GM12878 (cell line): ENCODE measurements at regions not wholly inside any gene's neighbourhood (a gene's known extent, or its start where the extent isn't known, plus 50 kb on each side); places are given as distances from the start of the nearest gene placed in this dataset.

Experiments used
- ATAC-seq: fragments of 200-7000 bp; cut with Tn5 transposase; 3 replicates; pipeline ENCODE4 v1.9.1; 2020; ENCODE audit warnings: mild to moderate bottlenecking, moderate library complexity
- BruUV-seq: library from RNA; stranded (reverse); fragments of 400-500 nt; replicated peaks from 2 replicates; lab custom pipeline; 2021; lab: Mats Ljungman, UMichigan
- CTCF ChIA-PET: fragments of 300-600 bp; sonication (Branson Sonifier 250); formaldehyde crosslinking; extraction: SDS; loops from one replicate; lab custom pipeline; 2021; ENCODE audit warnings: inconsistent platforms; lab: Yijun Ruan, JAX
- POLR2A ChIA-PET: fragments of 350-600 bp; formaldehyde crosslinking; extraction: SDS; loops from one replicate; lab custom pipeline; 2021; ENCODE audit warnings: inconsistent platforms; lab: Charles Lee
- RAD21 ChIA-PET: fragments of 300-600 bp; sonication (Branson Sonifier 250); formaldehyde crosslinking; loops from one replicate; lab custom pipeline; 2023; ENCODE audit warnings: antibody characterized with exemption; ENCODE audit not compliant: unreplicated experiment; lab: Charles Lee
- SMC1A ChIA-PET: fragments of 300-600 bp; sonication (Branson Sonifier 250); formaldehyde crosslinking; loops from one replicate; lab custom pipeline; 2023; ENCODE audit not compliant: unreplicated experiment, uncharacterized antibody; lab: Charles Lee
- DNase-seq: peaks from one replicate; pipeline ENCODE4 v3.0.0-alpha.2; 2011; ENCODE audit warnings: low read depth, low spot score
- FAIRE-seq: peaks from 3 replicates; lab custom pipeline; 2011; peaks lifted over from hg19 to GRCh38; lab: Jason Lieb, UNC
- H2AFZ ChIP-seq: 2 replicates; pipeline ENCODE4 v1.6.0; 2011; ENCODE audit warnings: low read depth, low read length, control low read depth; ENCODE audit not compliant: control insufficient read depth
- H3K27ac ChIP-seq: 2 replicates; pipeline ENCODE4 v1.5.1; 2011; ENCODE audit warnings: control low read depth; ENCODE audit not compliant: control insufficient read depth, insufficient read depth
- H3K27me3 ChIP-seq, 2 experiments: replicated peaks in 1 of 2; 2 replicates each; pipeline versions ENCODE4 v1.6.0 to v1.6.1; 2011; ENCODE audit warnings: low read length in 1 of 2; ENCODE audit not compliant: control insufficient read depth in 2 of 2, insufficient read depth in 2 of 2
- H3K36me3 ChIP-seq, 2 experiments: 2 replicates each; pipeline ENCODE4 v1.5.1; 2011; ENCODE audit warnings: low read length in 1 of 2; ENCODE audit not compliant: control insufficient read depth in 2 of 2, insufficient read depth in 2 of 2
- H3K4me1 ChIP-seq: 2 replicates; pipeline ENCODE4 v1.6.1; 2011; ENCODE audit warnings: mild to moderate bottlenecking, low read length, moderate library complexity, mixed read lengths; ENCODE audit not compliant: control insufficient read depth, insufficient read depth
- H3K4me2 ChIP-seq: 2 replicates; pipeline ENCODE4 v1.6.0; 2011; ENCODE audit warnings: control low read depth; ENCODE audit not compliant: control insufficient read depth, insufficient read depth
- H3K4me3 ChIP-seq: fragments of 200-600 bp; sonication (generic); 2 replicates; pipeline ENCODE4 v1.5.1; 2016
- H3K79me2 ChIP-seq: 2 replicates; pipeline ENCODE4 v1.6.0; 2011; ENCODE audit warnings: low read length; ENCODE audit not compliant: control insufficient read depth, insufficient read depth
- H3K9ac ChIP-seq: 2 replicates; pipeline ENCODE4 v1.8.0; 2011; ENCODE audit warnings: low read length, control low read depth, mixed read lengths; ENCODE audit not compliant: control insufficient read depth, insufficient read depth
- H3K9me3 ChIP-seq: replicated peaks from 3 replicates; pipeline ENCODE4 v1.5.1; 2011; ENCODE audit warnings: mild to moderate bottlenecking, low read length; ENCODE audit not compliant: control insufficient read depth, insufficient read depth
- H4K20me1 ChIP-seq: 2 replicates; pipeline ENCODE4 v1.6.0; 2011; ENCODE audit not compliant: control insufficient read depth, insufficient read depth
- FOXM1 ChIP-seq: IDR thresholded peaks from 2 replicates; pipeline ENCODE4 v1.6.1; 2012; ENCODE audit warnings: low read depth, mild to moderate bottlenecking, inconsistent platforms, low read length, moderate library complexity
- GABPA ChIP-seq: IDR thresholded peaks from 2 replicates; pipeline ENCODE4 v1.6.1; 2014; ENCODE audit warnings: antibody characterized with exemption, low read depth, mild to moderate bottlenecking, inconsistent platforms
- KDM1A ChIP-seq: fragments of 200-600 bp; sonication (generic); IDR thresholded peaks from 2 replicates; pipeline ENCODE4 v1.6.1; 2016; ENCODE audit warnings: borderline replicate concordance
- NFIC ChIP-seq: IDR thresholded peaks from 2 replicates; pipeline ENCODE4 v1.6.1; 2012; ENCODE audit warnings: low read depth, mild to moderate bottlenecking, inconsistent platforms, low read length, moderate library complexity
- NR2F1 ChIP-seq: fragments of 450-650 bp; conservative IDR thresholded peaks from 2 replicates; pipeline ENCODE4 v1.6.1; 2017; ENCODE audit warnings: mild to moderate bottlenecking
- POLR2AphosphoS2 ChIP-seq: IDR thresholded peaks from 2 replicates; pipeline ENCODE4 v1.6.1; 2011; ENCODE audit warnings: low read depth, mild to moderate bottlenecking, low read length, improper control_type of control experiment, moderate library complexity
- RB1 ChIP-seq: fragments of 450-650 bp; formaldehyde crosslinking; IDR thresholded peaks from 2 replicates; pipeline ENCODE4 v1.6.1; 2017; ENCODE audit warnings: mild to moderate bottlenecking, borderline replicate concordance
- STAT3 ChIP-seq: IDR thresholded peaks from 2 replicates; pipeline ENCODE4 v1.6.1; 2011; ENCODE audit warnings: low read depth, low read length, improper control_type of control experiment
- YY1 ChIP-seq: IDR thresholded peaks from 2 replicates; pipeline ENCODE4 v1.6.1; 2011; ENCODE audit warnings: low read depth, mild to moderate bottlenecking, low read length
- ZNF217 ChIP-seq: fragments of 450-650 bp; IDR thresholded peaks from 2 replicates; pipeline ENCODE4 v1.6.1; 2017; ENCODE audit warnings: antibody characterized with exemption, mild to moderate bottlenecking
- ZNF274 ChIP-seq: IDR thresholded peaks from one replicate; pipeline ENCODE4 v1.8.0; 2011; ENCODE audit not compliant: insufficient read length, insufficient read depth
- ZNF622 ChIP-seq: fragments of 450-650 bp; IDR thresholded peaks from 2 replicates; pipeline ENCODE4 v1.6.1; 2017; ENCODE audit warnings: mild to moderate bottlenecking, inconsistent platforms
- ZZZ3 ChIP-seq: IDR thresholded peaks from 2 replicates; pipeline ENCODE4 v1.6.1; 2011; ENCODE audit warnings: low read depth; ENCODE audit not compliant: control insufficient read depth, insufficient read length
- WGBS: methylation state at CpG from one replicate; pipeline ENCODE4 v1.1.6; 2016; ENCODE audit warnings: low lambda C conversion rate; ENCODE audit not compliant: insufficient replicate concordance, insufficient coverage; ENCODE audit errors: missing lambda C conversion rate; 5-methylcytosine and 5-hydroxymethylcytosine counted together
- in situ Hi-C: fragments of 300-500 bp; cut with MboI; formaldehyde crosslinking; loops from 9 replicates; pipeline ENCODE4 v1.14.3; 2018; ENCODE audit warnings: mixed read lengths
- intact Hi-C: fragments of 100-400 bp; cut with micrococcal nuclease; formaldehyde crosslinking; loops from one replicate; pipeline ENCODE4 v1.14.2; 2022; ENCODE audit not compliant: unreplicated experiment
- TF ChIP-seq, protein P1 (sequence below): IDR thresholded peaks from 2 replicates; pipeline ENCODE4 v1.6.1; 2012; ENCODE audit warnings: low read depth, low read length, improper control_type of control experiment
- TF ChIP-seq, protein P2 (sequence below): fragments of 450-650 bp; IDR thresholded peaks from 2 replicates; pipeline ENCODE4 v1.6.1; 2018; ENCODE audit warnings: borderline replicate concordance, mild to moderate bottlenecking; ENCODE audit not compliant: partially characterized antibody
- TF ChIP-seq, protein P3 (sequence below): fragments of 450-650 bp; IDR thresholded peaks from 2 replicates; pipeline ENCODE4 v1.6.1; 2017; ENCODE audit warnings: mild to moderate bottlenecking, low read depth, inconsistent platforms; ENCODE audit not compliant: poor library complexity, severe bottlenecking
- TF ChIP-seq, protein P4 (sequence below): fragments of 450-650 bp; IDR thresholded peaks from 2 replicates; pipeline ENCODE4 v1.6.1; 2018; ENCODE audit warnings: mild to moderate bottlenecking, low read depth, moderate library complexity; ENCODE audit not compliant: partially characterized antibody

DNA sequence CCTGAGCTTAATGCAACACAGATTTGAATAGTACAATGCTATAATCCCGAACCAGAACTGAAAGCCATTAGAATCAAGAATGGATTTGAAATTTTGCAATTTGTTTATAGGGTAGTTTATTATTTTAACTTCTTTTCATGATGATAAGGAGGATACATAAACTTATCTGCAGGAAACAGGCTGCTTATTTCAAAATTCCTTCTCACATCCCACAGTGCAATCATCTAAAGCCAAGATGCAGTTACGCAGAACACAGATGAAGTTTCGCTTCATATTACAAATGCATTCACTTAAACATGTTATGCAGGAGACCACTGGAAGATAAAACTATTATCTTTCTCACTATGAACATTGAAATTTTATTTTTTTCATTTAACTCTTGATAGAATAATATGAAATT is 1019.6 kb downstream of the PLA2G4A start:
- 32% methylated on average over 3 of the region's 3 CpGs for WGBS
- FAIRE-seq (no peak), ATAC-seq (no peak), DNase-seq (no peak)
- H2AFZ ChIP-seq, result no peak overlapping the region
- ChIA-PET RAD21 (no interaction called here), POLR2A (no interaction called here), CTCF (no interaction called here), SMC1A (no interaction called here)
- intact Hi-C loops (no loop called here), in situ Hi-C loops (no loop called here)
- no peak overlapping the region for H3K4me3 ChIP-seq
- H3K9me3 ChIP-seq, result no peaks in the 10 kb centered on the region
- H3K4me2 ChIP-seq, result no peak overlapping the region
- no peaks in the 10 kb centered on the region for H3K36me3 ChIP-seq
- no peaks in the 10 kb centered on the region for H3K27me3 ChIP-seq
- no peak overlapping the region for H3K27ac ChIP-seq
- no TSS peak for BruUV-seq
- no peaks in the 10 kb centered on the region for H3K79me2 ChIP-seq
- H4K20me1 ChIP-seq, result no peaks in the 10 kb centered on the region
- H3K4me1 ChIP-seq, result no peaks in the 10 kb centered on the region
- no peak overlapping the region for H3K9ac ChIP-seq
- no peak for TF ChIP-seq NFIC
- TF ChIP-seq, protein P1, sequence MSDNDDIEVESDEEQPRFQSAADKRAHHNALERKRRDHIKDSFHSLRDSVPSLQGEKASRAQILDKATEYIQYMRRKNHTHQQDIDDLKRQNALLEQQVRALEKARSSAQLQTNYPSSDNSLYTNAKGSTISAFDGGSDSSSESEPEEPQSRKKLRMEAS, result no peak
- TF ChIP-seq STAT3, result no peak
- TF ChIP-seq, protein P2, sequence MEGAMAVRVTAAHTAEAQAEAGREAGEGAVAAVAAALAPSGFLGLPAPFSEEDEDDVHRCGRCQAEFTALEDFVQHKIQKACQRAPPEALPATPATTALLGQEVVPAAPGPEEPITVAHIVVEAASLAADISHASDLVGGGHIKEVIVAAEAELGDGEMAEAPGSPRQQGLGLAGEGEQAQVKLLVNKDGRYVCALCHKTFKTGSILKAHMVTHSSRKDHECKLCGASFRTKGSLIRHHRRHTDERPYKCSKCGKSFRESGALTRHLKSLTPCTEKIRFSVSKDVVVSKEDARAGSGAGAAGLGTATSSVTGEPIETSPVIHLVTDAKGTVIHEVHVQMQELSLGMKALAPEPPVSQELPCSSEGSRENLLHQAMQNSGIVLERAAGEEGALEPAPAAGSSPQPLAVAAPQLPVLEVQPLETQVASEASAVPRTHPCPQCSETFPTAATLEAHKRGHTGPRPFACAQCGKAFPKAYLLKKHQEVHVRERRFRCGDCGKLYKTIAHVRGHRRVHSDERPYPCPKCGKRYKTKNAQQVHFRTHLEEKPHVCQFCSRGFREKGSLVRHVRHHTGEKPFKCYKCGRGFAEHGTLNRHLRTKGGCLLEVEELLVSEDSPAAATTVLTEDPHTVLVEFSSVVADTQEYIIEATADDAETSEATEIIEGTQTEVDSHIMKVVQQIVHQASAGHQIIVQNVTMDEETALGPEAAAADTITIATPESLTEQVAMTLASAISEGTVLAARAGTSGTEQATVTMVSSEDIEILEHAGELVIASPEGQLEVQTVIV, result no peak
- no peak for TF ChIP-seq GABPA
- TF ChIP-seq, protein P3, sequence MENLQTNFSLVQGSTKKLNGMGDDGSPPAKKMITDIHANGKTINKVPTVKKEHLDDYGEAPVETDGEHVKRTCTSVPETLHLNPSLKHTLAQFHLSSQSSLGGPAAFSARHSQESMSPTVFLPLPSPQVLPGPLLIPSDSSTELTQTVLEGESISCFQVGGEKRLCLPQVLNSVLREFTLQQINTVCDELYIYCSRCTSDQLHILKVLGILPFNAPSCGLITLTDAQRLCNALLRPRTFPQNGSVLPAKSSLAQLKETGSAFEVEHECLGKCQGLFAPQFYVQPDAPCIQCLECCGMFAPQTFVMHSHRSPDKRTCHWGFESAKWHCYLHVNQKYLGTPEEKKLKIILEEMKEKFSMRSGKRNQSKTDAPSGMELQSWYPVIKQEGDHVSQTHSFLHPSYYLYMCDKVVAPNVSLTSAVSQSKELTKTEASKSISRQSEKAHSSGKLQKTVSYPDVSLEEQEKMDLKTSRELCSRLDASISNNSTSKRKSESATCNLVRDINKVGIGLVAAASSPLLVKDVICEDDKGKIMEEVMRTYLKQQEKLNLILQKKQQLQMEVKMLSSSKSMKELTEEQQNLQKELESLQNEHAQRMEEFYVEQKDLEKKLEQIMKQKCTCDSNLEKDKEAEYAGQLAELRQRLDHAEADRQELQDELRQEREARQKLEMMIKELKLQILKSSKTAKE, result no peak
- TF ChIP-seq KDM1A, result no peak
- no peak for TF ChIP-seq YY1
- TF ChIP-seq ZNF622, result no peak
- TF ChIP-seq, protein P4, sequence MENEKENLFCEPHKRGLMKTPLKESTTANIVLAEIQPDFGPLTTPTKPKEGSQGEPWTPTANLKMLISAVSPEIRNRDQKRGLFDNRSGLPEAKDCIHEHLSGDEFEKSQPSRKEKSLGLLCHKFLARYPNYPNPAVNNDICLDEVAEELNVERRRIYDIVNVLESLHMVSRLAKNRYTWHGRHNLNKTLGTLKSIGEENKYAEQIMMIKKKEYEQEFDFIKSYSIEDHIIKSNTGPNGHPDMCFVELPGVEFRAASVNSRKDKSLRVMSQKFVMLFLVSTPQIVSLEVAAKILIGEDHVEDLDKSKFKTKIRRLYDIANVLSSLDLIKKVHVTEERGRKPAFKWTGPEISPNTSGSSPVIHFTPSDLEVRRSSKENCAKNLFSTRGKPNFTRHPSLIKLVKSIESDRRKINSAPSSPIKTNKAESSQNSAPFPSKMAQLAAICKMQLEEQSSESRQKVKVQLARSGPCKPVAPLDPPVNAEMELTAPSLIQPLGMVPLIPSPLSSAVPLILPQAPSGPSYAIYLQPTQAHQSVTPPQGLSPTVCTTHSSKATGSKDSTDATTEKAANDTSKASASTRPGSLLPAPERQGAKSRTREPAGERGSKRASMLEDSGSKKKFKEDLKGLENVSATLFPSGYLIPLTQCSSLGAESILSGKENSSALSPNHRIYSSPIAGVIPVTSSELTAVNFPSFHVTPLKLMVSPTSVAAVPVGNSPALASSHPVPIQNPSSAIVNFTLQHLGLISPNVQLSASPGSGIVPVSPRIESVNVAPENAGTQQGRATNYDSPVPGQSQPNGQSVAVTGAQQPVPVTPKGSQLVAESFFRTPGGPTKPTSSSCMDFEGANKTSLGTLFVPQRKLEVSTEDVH, result no peak
- no peak for TF ChIP-seq ZNF274
- no peak for TF ChIP-seq ZNF217
- TF ChIP-seq ZZZ3, result no peak
- TF ChIP-seq NR2F1, result no peak
- no peak for TF ChIP-seq POLR2AphosphoS2
- TF ChIP-seq FOXM1, result no peak
- TF ChIP-seq RB1, result no peak
